Fibroblast of the conjunctiva (primary cell): ENCODE measurements at regions not wholly inside any gene's neighbourhood (a gene's known extent, or its start where the extent isn't known, plus 50 kb on each side); places are given as distances from the start of the nearest gene placed in this dataset.

ENCODE experiments used
- DNase-seq: peaks from one replicate; pipeline ENCODE4 v3.0.0-alpha.2; 2010; ENCODE audit warnings: low read depth

DNA sequence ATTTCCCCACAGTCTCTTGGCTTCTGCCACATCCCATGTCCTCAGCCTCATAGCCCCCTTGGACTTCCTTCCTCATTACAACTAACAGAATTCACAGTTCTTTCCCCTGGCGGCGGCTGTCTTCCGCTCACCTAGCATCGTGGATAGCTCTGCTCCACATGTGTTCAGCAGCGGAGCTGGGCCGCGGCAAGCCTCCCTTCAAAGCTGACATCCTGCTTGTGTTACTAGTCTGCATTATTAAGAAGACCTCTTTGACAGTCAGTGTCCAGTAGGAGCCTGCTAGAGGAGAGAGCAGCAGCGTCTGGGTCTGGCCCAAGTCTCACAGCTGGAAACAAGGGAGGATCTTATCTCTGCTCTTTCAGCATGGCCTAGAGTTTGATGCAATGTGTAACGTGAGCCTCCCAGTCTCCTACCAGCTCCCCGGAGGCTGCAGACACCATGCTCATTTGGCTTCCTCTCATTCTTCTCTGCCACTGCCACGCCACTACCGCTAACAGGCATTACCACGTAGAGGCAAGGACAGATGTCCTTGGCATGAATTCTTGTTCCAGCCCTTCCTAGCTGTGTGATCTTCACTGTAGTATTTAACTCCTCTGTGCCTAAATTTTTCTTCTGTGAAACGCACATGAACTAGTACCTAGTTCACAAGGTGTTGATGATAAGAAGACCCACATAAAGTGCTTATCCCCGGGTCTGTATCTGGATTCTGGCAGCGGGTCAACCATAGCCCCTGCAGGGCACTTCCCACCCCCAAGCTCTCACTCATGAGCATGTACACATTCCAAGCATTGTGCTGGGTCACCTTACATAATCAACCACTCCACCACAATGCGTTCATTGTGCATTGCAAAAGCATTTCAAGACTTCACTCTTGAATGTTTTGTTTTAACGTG lies 107.1 kb upstream of the BACH2 start:
- DNase-seq: peak; percentile 51

DNA sequence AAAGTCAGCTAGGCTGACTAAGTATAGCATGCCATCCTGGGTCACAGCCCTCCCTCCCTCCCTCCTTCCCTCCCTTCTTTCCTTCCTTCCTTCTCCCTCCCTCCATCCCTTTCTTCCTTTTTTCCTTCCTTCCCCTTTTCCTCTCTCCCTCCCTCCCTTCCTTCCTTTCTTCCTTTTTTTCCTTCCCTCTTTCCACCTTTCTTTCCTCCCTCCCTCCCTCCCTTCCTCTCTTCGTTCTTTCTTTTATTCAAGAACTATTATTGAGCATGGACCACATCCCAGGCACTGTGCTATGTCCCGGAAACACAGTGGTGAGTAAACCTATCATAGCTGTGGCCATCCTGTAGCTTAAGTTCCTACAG lies 106.2 kb upstream of the BACH2 start:
- no peak for DNase-seq

DNA sequence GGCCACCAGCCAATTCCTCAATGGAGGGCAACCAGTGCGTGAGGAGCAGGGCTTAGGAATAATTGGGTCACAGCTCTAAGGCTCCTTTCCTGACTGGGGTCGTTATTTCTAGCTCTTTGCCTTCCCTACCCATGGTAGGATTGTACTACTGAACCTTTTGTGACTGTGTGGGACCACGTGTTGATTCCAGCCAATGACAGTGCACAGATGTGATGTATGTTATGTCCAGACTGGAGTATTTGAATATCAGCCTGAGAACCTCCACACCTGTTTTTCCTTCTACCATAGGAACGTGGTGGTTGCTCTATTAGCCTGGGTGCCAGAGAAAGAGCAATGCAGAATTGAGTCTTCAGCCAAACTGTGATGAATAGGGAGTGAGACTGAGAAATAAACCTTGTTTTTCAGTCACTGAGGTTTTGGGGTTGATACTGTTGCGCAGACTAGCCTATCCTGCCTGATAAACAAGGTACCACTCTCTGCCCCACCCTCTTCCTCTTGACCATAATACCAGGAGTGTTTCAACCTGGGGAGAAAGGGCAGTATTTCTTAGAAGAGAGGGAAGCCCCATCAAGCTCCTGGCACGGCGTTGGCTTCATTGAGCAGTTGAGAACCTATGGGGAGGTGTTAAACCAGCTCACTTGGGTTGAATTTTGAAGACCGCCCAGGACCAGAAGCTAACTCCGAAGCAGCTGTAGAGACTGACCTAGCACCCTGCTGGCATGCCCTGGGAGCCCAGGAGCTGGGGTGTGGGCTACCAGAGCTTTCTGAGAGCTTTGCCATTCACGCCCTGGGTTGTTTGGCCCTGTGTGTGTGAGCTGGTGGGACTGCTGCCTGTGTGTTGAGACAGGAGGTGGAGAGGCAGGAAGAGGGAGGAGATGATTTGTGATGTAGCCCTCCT lies 105.5 kb upstream of the BACH2 start:
- DNase-seq: no peak

DNA sequence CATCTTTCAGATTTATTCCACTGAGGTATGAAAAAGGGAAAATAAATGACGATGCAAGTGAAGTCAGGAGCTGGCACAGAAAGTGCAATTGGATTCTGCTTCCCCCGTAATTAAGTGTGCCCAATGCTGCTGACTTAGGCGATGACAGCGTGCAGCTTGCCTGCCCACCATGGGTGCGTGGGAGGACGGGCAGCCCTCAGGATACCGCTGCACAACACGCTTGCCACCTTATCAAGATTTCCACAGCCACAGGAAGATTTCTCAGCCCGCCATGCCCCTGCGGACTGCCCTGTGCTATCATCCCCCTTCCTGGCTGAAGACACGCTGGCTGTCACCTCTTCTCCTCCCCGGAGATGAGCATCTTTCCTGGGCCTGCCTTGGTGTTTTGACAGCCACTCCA lies 103.3 kb upstream of the BACH2 start:
- DNase-seq: no peak

DNA sequence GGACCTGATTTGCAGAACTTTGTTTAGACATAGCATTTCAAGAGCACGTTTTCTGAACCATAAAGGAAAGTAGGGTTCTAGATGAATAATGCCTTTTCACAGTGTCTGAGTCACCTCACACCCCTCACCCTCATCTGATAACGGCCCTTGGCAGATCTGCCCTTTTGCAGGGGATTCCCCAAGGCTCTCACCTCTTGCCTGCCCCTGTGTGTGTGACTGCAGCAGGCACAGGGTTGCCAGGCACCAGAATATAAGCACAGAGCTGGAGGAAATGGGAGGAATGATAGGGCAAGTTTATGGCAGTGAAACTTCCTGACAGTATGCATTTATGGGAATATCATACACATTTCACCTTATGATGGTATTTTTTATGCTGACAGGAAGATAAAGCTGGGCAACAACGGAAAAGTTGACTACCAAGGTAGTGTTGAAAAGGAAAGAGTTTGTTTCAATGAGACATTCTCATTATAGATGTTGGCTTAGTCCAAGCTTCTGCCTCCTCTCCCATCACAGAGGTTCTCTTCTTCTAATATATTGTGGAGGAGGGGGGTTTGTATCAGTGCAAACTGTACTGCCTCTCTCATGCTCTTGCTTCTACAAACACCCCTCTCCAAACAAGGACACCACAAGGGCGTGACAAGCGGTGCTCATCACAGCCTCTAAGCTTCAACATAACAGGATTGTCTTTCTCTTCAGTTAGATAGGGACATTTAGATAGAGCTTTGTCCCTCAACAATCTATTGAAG lies 101.5 kb upstream of the BACH2 start:
- DNase-seq: no peak

DNA sequence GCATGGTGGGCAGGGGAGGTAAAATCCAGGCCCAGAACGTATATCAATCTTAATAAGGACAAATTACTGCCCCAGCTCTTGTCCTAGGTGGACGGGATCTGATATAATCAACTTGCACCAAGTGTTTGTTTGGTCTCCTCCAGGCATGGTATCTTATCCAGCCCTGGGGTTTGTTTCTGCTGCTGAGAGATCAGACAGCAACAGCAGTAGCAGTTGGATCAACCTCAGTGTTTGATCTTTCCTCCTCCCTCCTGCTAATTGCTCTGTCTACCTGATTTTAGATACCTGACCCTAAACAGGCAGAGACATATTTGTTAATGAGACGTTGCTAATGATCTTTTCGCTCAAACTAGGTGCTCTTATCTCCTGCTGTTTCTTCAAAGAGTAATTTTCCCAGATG lies 100.4 kb upstream of the BACH2 start:
- no peak for DNase-seq

DNA sequence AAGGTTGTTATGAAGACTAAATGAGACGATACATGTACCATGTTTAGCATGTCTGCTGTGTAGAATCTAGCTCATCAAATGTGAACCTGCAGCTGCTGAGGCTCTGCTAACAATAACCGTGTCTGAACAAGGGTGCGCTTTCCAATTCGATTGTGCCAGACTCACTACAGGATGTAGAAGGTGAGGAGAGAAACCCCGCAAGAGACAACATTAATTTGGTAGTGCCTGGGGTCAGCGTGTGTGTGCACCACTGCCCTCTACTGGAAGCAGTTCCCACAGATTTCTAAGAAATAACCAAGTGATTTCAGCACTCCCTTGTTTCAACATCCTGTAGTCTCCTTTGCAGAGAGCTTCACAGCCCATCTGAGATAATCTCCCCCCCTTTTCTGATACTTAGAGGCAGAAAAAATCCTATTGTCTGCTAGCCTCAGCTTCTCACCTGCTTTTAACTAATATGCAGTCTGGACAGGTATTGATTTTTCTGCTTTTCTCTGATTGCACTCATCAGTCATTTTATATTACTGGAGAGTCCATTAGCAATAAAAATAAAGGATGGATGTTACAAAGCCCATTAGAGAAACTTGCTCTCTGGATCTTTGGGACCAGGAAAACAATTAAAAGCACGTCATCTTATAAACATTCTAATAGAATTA lies 96.7 kb upstream of the BACH2 start:
- peak; percentile 46 for DNase-seq

DNA sequence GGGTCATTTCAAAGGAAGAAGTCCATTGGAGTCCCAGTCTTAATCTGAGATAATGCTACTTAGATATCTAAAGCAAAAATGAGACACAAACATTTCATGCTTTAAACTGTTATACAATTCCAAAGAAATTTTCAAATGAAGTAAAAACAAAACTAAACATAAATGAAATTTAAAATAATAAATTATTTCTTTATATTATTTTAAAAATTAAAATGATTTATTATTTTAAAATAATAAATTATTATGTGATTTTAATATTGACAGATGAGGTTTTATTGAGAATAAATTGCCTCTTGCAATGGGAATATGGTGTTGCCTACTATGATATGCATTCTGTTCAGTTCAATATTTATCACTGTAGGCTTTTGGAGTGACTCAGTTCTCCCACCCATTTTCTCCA lies 93.7 kb upstream of the BACH2 start:
- DNase-seq: no peak

DNA sequence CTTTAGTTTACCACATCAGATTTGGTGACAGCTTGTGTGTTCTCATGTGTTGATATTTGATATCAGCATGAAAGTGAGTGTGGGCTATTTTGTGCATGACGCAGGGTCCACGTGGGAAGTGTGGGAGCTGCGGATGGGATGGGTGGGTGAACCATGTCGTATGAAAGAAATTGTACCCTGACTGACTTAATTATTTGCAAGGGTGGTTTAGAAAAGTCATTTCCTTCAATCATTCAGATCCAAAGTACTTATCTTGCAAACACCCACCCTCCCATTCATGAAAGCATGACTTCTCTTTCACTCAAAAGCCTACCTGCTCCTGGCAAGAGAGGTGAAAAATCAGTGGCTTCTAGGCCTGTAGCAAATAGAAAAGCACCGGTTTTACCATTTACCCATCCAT lies 91.8 kb upstream of the BACH2 start:
- DNase-seq: no peak

DNA sequence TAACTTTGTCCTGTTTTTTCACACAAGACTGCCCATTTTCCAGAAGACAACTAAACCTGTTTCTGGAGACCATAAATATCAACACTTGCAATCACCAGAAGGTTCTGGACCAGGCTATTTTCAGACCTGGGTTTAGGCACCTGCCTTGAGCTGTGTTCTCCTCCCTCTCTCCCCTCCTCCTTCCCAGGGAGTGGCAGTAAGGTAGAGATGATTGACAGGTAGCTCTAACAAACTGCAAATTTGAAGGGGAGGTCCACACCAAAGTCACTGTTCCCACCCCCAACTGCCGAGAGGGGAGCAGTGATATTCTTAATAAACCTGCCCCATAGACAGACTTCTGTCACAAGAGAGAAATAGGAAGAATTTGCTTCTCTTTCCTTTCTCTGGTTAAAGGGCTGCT lies 91.2 kb upstream of the BACH2 start:
- no peak for DNase-seq

DNA sequence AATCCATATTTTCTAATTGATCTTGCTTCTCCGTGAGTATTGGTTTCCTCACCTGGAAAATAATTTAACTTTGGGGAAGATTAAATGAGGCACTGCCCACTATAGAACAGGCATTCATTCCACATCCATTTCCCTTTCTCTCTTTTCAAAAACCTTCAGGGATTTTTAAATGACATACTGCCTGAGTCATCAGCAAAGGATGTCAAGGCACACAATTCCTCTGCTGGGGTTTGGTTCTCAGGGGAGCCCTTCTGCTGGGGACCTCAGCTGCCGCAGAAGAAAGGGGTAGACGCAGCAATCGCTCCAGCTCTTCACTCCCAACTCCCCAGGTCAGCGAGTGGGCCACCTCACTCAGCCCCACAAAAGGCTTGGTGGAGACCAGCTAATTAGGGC lies 90.7 kb upstream of the BACH2 start:
- DNase-seq: no peak

DNA sequence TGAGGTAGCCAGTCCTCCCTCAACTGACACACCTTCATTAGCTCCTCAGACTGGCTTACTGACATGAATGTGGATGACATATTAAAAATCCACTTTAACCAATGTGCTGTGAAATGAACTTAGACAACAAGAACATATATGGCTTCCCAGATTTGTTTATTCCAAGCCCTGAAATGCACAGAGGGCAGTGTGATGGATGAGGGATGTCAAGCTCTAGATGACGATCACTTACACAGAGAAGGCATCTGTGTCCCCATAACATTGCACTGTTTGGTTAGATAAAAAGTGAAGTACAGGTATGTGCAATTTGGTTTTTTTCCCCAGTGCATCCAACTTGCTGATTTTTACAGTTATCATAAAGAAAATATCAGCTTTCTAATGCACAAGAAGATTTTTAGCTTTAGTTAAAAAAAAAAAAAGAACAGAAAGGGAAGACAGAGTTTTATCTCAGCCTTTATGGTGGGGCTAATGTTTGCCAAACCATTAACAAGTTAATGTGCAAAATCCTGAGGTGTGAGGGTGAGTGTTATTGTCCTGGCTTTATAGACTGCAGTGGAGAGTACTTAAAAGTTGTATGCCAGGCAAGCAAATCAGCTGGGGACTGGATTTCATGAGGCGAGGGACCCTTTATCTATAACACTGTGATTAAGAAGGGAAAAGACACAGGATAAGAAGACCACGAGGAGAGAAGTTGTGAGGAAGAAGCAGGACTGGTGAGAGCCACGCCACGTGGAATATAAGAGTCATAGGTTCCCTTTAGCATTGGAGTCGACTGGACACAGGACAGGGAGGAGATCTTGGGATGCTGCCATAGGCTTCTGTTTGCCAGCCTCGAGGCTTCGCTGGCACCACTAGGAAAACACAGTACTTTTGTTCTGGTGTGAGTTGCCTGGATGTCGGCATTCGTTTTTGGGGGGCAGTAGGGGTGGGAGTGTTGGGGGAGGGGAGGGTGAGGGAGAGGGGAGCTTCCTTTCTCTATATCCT lies 90.0 kb upstream of the BACH2 start:
- no peak for DNase-seq

DNA sequence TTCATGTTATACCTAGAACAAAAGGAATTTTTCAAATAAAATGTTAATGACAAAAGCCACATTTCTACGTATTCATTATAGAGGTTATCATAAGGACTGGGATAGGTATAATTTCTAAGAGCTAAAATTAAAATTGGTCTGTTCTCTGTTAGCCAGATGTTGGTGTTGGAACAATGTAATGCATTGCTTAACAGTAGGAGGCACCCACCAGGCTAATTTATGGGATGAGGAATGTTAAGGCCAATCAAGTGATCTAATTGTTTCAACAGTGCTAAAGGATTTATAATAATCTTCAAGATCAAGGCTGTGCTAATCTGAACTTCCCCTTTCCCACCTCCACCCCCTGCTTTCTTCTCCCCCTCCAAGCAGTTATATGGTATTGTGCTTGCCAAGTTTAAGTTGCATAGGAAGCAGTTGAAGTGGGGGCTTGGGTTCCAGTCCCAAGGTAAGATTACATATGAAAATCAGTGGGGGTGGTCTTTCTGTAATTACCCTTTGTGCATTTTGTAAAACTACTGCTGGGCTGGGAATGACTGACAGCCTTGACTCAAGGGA lies 89.2 kb upstream of the BACH2 start:
- DNase-seq: no peak

DNA sequence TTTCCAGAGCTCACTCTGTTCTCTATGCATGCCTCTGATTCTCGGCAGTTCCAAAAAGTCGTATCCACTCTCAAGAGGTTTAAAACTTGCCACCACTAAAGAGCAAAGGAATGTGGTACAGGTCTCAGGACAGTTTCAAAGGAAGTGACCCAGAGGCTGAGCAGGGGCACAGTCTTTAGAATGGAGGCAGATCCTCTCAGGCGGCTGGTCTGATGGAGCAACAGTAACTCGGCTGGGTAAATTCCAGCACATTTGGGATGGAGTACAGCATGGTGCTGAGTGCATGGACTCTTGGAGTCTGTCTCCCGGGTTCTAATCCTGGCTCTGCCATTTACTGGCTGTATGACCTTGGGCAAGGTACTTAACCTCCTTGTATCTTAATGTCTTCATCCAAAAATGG lies 88.1 kb upstream of the BACH2 start:
- DNase-seq: no peak

DNA sequence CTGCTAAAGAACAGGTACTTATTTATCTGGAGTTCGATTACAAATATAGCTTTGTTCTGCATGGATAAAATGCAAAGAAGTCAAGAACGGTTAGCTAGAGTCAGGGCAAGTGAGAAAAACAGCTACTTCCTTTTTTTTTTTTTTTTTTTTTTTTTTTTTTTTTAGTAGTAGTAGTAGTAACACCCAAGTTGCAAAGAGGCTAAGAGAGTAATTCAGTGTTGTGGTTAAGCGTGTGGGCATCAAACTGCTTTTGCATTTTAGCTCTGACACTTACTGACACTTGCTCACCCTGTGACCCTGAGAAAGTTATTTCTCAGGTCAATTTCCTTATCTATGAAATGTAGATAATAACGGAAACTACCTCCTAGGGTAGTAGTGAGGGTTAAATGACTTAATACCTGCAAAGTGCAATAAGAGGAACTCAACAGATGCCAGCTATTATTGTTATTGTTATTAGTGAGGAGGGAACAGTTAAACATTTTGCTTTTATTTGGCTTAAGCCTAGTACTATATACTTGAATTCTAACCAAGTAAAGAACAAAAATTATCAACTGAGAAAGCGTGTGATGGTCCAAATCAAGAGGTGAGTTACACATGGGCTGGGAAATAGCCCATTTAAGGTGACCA lies 86.7 kb upstream of the BACH2 start:
- DNase-seq: no peak

DNA sequence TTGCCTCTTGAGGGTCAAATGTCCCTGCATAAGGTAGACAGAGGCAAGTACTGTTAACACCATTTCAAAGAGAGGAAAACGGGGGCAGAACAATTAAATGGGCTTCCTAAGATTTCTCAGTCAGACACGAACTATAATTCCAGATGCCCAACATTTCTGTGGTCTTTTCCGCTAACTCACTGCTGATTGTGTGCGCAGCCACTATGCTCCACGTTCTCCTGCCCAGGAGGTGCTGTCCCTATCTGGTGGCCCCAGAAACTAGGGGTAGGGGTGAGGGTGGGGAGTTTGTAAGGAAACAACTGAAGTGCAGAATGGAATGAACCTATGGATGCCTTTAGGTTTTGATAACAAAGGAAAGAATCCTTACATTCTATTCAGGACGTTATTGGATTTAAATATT lies 86.1 kb upstream of the BACH2 start:
- DNase-seq: no peak

DNA sequence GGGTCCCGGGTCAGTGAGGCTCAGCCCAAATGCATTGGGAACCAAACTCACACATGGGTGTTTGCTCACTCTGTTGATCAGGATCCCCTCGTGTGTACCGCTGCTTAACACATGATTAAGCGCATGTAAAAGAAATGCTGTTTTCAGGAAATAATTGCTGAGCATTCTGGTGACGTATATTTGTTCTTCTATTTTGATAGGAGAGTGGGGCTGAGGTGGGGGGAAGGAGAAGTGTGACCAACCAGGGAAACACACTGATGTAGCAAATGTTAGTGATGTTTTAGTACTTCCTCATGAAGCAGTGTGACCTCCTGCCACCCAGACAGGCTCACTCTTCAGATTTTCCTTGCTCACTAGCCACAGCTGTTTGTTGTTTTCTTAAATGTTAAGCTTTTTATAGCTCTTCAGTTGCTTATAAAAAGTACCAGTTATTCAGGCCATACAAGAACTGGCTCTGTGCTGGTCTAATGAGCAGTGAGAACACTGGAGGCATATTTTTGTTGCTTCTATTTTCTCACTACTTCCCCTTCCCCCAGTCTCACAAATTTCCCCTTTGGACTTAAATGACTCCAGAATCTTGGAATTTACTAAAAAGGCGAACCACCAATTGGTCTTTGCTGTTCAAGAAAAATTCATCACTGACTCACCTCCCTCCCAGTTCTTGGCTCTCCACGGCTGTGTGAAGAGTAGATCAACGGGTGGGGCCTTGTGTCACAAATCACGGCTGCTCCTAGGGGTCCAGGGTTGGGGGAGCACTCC lies 79.2 kb upstream of the BACH2 start:
- DNase-seq: peak; percentile 16

DNA sequence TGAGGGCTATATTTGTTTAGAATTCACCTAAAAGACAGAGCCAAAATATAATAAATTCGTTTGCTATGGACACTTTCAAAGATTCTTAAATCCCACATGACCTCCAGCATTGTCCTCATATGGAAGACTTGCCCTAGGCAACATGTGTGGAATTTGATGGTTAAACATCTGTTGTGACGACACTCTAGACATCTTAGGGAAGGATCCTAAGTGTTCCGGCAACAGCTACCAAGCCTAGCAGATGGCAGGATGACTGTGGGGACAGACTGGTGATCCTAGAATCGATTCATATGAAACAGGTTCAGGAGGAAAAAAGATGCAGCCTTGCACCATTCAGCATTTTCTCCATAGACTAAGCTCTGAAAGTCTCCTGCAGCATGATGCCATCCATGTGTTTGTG lies 77.6 kb upstream of the BACH2 start:
- no peak for DNase-seq

DNA sequence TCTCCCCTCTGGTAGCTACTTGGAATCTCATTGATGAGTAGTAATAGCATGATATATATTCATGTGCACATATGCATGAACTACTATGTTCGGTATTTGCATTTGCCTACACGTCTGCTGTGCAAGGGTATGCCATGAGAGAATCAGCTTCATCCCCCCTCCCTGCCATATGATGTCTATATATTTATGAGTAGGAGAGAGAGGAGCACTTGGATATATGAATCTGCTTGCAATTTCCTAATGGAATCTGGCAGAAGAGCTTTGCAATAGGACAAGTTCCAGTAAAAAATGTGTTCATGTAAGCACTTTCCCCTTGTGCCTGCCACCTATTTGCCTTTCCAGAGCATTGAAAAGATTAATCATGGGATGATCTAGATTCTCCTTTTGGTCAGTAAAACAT lies 76.2 kb upstream of the BACH2 start:
- no peak for DNase-seq
